Endothelial cell of umbilical vein (primary cell): ENCODE measurements at regions not wholly inside any gene's neighbourhood (a gene's known extent, or its start where the extent isn't known, plus 50 kb on each side); places are given as distances from the start of the nearest gene placed in this dataset.

Source experiments
- BruUV-seq: library from RNA; stranded (reverse); fragments of 400-500 nt; replicated peaks from 2 replicates; lab custom pipeline; 2021; lab: Mats Ljungman, UMichigan
- CTCF ChIA-PET: fragments of 300-600, 350-600 bp; sonication (Branson Sonifier 250); formaldehyde crosslinking; loops from one replicate; lab custom pipeline; 2021; ENCODE audit warnings: antibody characterized with exemption, inconsistent platforms; lab: Charles Lee
- POLR2A ChIA-PET: fragments of 300-600, 350-600 bp; sonication (Branson Sonifier 250); formaldehyde crosslinking; loops from one replicate; lab custom pipeline; 2021; ENCODE audit warnings: antibody characterized with exemption, inconsistent platforms; lab: Charles Lee
- DNase-seq: peaks from one replicate; pipeline ENCODE4 v3.0.0-alpha.2; 2011; ENCODE audit warnings: low read depth, low spot score
- FAIRE-seq: peaks from 2 replicates; lab custom pipeline; 2011; peaks lifted over from hg19 to GRCh38; lab: Jason Lieb, UNC
- H2AFZ ChIP-seq: 2 replicates; pipeline ENCODE4 v1.6.0; 2012; ENCODE audit warnings: low read depth, low read length, control low read depth, inconsistent platforms
- H3K27ac ChIP-seq: 2 replicates; pipeline ENCODE4 v1.5.1; 2011; ENCODE audit warnings: low read depth, mild to moderate bottlenecking, control low read depth, low read length, moderate library complexity; ENCODE audit not compliant: insufficient read depth
- H3K27me3 ChIP-seq, 2 experiments: 2 replicates each; pipeline versions ENCODE4 v1.6.0 to v1.6.1; 2011; ENCODE audit warnings: low read length in 2 of 2, mixed read lengths in 1 of 2; ENCODE audit not compliant: control insufficient read depth in 2 of 2, insufficient read depth in 2 of 2
- H3K36me3 ChIP-seq, 2 experiments: 2 replicates in 1 of 2; 3 replicates in 1 of 2; pipeline ENCODE4 v1.5.1; 2011; ENCODE audit warnings: low read length in 2 of 2, mild to moderate bottlenecking in 1 of 2, moderate library complexity in 1 of 2; ENCODE audit not compliant: control insufficient read depth in 2 of 2, insufficient read depth in 2 of 2; ENCODE audit errors: extremely low read depth in 1 of 2
- H3K4me1 ChIP-seq: 3 replicates; pipeline ENCODE4 v1.5.1; 2011; ENCODE audit warnings: mild to moderate bottlenecking, low read length; ENCODE audit not compliant: control insufficient read depth, insufficient read depth; ENCODE audit errors: extremely low read depth
- H3K4me2 ChIP-seq: 2 replicates; pipeline ENCODE4 v1.6.1; 2011; ENCODE audit warnings: low read length, control low read depth, mixed read lengths; ENCODE audit not compliant: insufficient read depth
- H3K4me3 ChIP-seq, 3 experiments: fragments of 200-600 bp in 1 of 3; sonication (generic), shearing (Covaris generic) in 1 of 3; replicated peaks in 1 of 3; 2 replicates each; pipeline ENCODE4 v1.5.1; 2011 to 2016; ENCODE audit warnings: control low read depth in 3 of 3, low read length in 3 of 3, mild to moderate bottlenecking in 2 of 3, inconsistent platforms in 1 of 3, low read depth in 1 of 3, moderate library complexity in 1 of 3; ENCODE audit not compliant: insufficient read depth in 1 of 3
- H3K79me2 ChIP-seq: 2 replicates; pipeline ENCODE4 v1.6.0; 2012; ENCODE audit warnings: low read length, inconsistent platforms; ENCODE audit not compliant: control insufficient read depth, insufficient read depth
- H3K9ac ChIP-seq: replicated peaks from 2 replicates; pipeline ENCODE3; 2011; ENCODE audit warnings: low read length, control low read depth; ENCODE audit not compliant: insufficient read depth; ENCODE audit errors: extremely low read depth
- H3K9me1 ChIP-seq: replicated peaks from 3 replicates; pipeline ENCODE4 v1.6.0; 2011; ENCODE audit warnings: mild to moderate bottlenecking, low read length; ENCODE audit not compliant: control insufficient read depth, insufficient read depth; ENCODE audit errors: extremely low read depth
- H3K9me3 ChIP-seq: replicated peaks from 2 replicates; pipeline ENCODE4 v1.5.1; 2012; ENCODE audit warnings: low read length, inconsistent platforms; ENCODE audit not compliant: control insufficient read depth, insufficient read depth
- H4K20me1 ChIP-seq: replicated peaks from 2 replicates; pipeline ENCODE3; 2011; ENCODE audit warnings: mild to moderate bottlenecking, low read length; ENCODE audit not compliant: control insufficient read depth, insufficient read depth; ENCODE audit errors: extremely low read depth
- EZH2 ChIP-seq: IDR thresholded peaks from 2 replicates; pipeline ENCODE4 v1.6.1; 2012; ENCODE audit warnings: borderline replicate concordance, low read depth, mild to moderate bottlenecking, moderate library complexity, low read length, inconsistent platforms; ENCODE audit not compliant: severe bottlenecking
- FOS ChIP-seq: IDR thresholded peaks from 2 replicates; pipeline ENCODE4 v1.6.1; 2011; ENCODE audit warnings: mild to moderate bottlenecking, low read length, moderate library complexity, borderline replicate concordance; ENCODE audit not compliant: insufficient read depth
- GATA2 ChIP-seq: IDR thresholded peaks from 2 replicates; pipeline ENCODE4 v1.7.0; 2011; ENCODE audit warnings: low read depth, mild to moderate bottlenecking, moderate library complexity, mixed read lengths, low read length; ENCODE audit not compliant: insufficient read length, insufficient read depth
- JUN ChIP-seq: IDR thresholded peaks from 2 replicates; pipeline ENCODE4 v1.6.1; 2011; ENCODE audit warnings: borderline replicate concordance, low read depth; ENCODE audit not compliant: insufficient read length, insufficient read depth
- MYC ChIP-seq: IDR thresholded peaks from one replicate; pipeline ENCODE4 v1.6.1; 2011; ENCODE audit warnings: mild to moderate bottlenecking, low read depth, low read length
- POLR2A ChIP-seq: IDR thresholded peaks from 2 replicates; pipeline ENCODE4 v1.6.1; 2012; ENCODE audit warnings: low read depth, mild to moderate bottlenecking, control low read depth, low read length
- POLR2AphosphoS5 ChIP-seq: IDR thresholded peaks from 2 replicates; pipeline ENCODE4 v1.6.1; 2012; ENCODE audit warnings: low read depth, mild to moderate bottlenecking, control low read depth, low read length, moderate library complexity; ENCODE audit not compliant: insufficient read depth
- dilution Hi-C: fragments of 300-500 bp; cut with MboI; formaldehyde crosslinking; loops from one replicate; pipeline ENCODE4 v1.15.0; 2019; ENCODE audit warnings: low sequenced_read_pairs; ENCODE audit not compliant: extremely low pct_ligation_motif_present
- intact Hi-C: fragments of 100-400 bp; cut with micrococcal nuclease; formaldehyde crosslinking; loops from one replicate; pipeline ENCODE4 v1.10.0; 2022
- TF ChIP-seq, protein P1 (sequence below): IDR thresholded peaks from 2 replicates; pipeline ENCODE4 v1.6.1; 2011; ENCODE audit not compliant: insufficient read depth, insufficient read length
- TF ChIP-seq, protein P2 (sequence below), 2 donors: IDR thresholded peaks; 1 replicate in 1 of 2; 2 replicates in 1 of 2; pipeline ENCODE4 v1.5.1; 2011; ENCODE audit warnings: low read length in 2 of 2, mild to moderate bottlenecking in 2 of 2, moderate library complexity in 2 of 2, control low read depth in 1 of 2, inconsistent platforms in 1 of 2, low read depth in 1 of 2; ENCODE audit not compliant: insufficient read depth in 1 of 2; ENCODE audit errors: extremely low read depth in 1 of 2

DNA sequence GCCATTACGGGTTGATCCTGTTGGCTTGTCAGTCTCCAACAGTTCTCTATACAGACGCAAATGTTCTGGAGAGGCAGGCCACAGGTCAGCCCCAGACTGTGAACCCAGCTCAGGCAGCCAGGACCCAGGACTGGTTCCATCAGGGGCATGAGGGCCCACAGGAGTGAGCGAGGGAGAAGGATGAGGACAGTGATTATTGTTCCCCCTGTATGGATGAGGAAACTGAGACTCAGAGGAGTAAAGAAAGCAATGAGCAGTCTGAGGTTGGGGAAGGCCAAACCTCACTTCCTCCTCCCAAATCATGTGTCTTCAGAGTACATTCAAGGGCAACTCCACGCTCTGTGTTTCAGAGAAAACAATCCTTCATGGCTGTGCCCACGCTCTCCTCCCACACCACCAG, 121.9 kb downstream of the RPLP1 start:
- H3K9me3 ChIP-seq, result no peaks in the 10 kb centered on the region
- H3K9ac ChIP-seq, result no peak overlapping the region
- no peak overlapping the region for H3K27ac ChIP-seq
- no peak overlapping the region for H3K4me2 ChIP-seq
- POLR2A ChIA-PET, result no interaction called here
- H3K27me3 ChIP-seq, result peaks cover 2 to 6% of the 10 kb centered on the region in 2 experiments
- H3K36me3 ChIP-seq, result no peaks in the 10 kb centered on the region
- H3K79me2 ChIP-seq, result no peaks in the 10 kb centered on the region
- no peaks in the 10 kb centered on the region for H3K9me1 ChIP-seq
- no peak overlapping the region for H3K4me3 ChIP-seq
- intact Hi-C loops, result loop anchor here (10.0 kb wide), 1 partner anchor 520 kb away; the partner anchor contains the start of gene TLE3
- no peak for TF ChIP-seq POLR2AphosphoS5
- TF ChIP-seq POLR2A, result no peak
- TF ChIP-seq, protein P1, sequence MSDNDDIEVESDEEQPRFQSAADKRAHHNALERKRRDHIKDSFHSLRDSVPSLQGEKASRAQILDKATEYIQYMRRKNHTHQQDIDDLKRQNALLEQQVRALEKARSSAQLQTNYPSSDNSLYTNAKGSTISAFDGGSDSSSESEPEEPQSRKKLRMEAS, result no peak
- no peak for TF ChIP-seq JUN
- no peak for TF ChIP-seq FOS
- TF ChIP-seq, protein P2, sequence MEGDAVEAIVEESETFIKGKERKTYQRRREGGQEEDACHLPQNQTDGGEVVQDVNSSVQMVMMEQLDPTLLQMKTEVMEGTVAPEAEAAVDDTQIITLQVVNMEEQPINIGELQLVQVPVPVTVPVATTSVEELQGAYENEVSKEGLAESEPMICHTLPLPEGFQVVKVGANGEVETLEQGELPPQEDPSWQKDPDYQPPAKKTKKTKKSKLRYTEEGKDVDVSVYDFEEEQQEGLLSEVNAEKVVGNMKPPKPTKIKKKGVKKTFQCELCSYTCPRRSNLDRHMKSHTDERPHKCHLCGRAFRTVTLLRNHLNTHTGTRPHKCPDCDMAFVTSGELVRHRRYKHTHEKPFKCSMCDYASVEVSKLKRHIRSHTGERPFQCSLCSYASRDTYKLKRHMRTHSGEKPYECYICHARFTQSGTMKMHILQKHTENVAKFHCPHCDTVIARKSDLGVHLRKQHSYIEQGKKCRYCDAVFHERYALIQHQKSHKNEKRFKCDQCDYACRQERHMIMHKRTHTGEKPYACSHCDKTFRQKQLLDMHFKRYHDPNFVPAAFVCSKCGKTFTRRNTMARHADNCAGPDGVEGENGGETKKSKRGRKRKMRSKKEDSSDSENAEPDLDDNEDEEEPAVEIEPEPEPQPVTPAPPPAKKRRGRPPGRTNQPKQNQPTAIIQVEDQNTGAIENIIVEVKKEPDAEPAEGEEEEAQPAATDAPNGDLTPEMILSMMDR (IDR thresholded peaks at IDR 0.05; ENCODE audit: extremely low read depth in 1 of 2, insufficient read depth in 1 of 2, low read depth in 1 of 2, low read length in 2 of 2), result no peak
- TF ChIP-seq EZH2, result no peak
- TF ChIP-seq MYC, result no peak
- no peak for TF ChIP-seq GATA2
- no peak for DNase-seq
- CTCF ChIA-PET, result no interaction called here
- no peak overlapping the region for H2AFZ ChIP-seq
- dilution Hi-C loops, result no loop called here
- no peaks in the 10 kb centered on the region for H4K20me1 ChIP-seq
- H3K4me1 ChIP-seq, result peaks cover 4% of the 10 kb centered on the region
- no TSS peak for BruUV-seq
- FAIRE-seq, result no peak
